Liver (tissue), 8 donors: ENCODE measurements at regions not wholly inside any gene's neighbourhood (a gene's known extent, or its start where the extent isn't known, plus 50 kb on each side); places are given as distances from the start of the nearest gene placed in this dataset.

Experiments used
- DNase-seq: peaks from one replicate; pipeline ENCODE4 v3.0.0-alpha.2; 2017; ENCODE audit warnings: low spot score
- H3K27ac ChIP-seq, 2 donors: one replicate each; pipeline ENCODE4 v1.7.0; 2013; ENCODE audit warnings: inconsistent platforms in 2 of 2, low read length in 2 of 2, control low read depth in 1 of 2, low read depth in 1 of 2, mild to moderate bottlenecking in 1 of 2
- H3K27me3 ChIP-seq, 4 donors: one replicate each; pipeline versions ENCODE4 v1.6.1 to v1.7.0; 2013; ENCODE audit warnings: low read length in 3 of 4, inconsistent platforms in 1 of 4, mild to moderate bottlenecking in 1 of 4, moderate library complexity in 1 of 4; ENCODE audit not compliant: control insufficient read depth in 4 of 4, insufficient read depth in 4 of 4
- H3K36me3 ChIP-seq, 4 donors: one replicate each; pipeline versions ENCODE4 v1.6.1 to v1.7.0; 2013; ENCODE audit warnings: low read length in 3 of 4, mild to moderate bottlenecking in 3 of 4, low read depth in 1 of 4, moderate library complexity in 1 of 4; ENCODE audit not compliant: control insufficient read depth in 4 of 4, insufficient read depth in 3 of 4
- H3K4me1 ChIP-seq, 4 donors: one replicate each; pipeline versions ENCODE4 v1.6.1 to v1.7.0; 2013; ENCODE audit warnings: low read length in 3 of 4, mild to moderate bottlenecking in 3 of 4, moderate library complexity in 1 of 4; ENCODE audit not compliant: control insufficient read depth in 4 of 4, insufficient read depth in 4 of 4
- H3K4me3 ChIP-seq, 3 donors: one replicate each; pipeline versions ENCODE4 v1.6.1 to v1.7.0; 2013; ENCODE audit warnings: low read length in 3 of 3, control low read depth in 1 of 3, low read depth in 1 of 3, mild to moderate bottlenecking in 1 of 3
- H3K9ac ChIP-seq, 2 donors: one replicate each; pipeline ENCODE4 v1.7.0; 2013; ENCODE audit warnings: low read length in 2 of 2, mild to moderate bottlenecking in 2 of 2, moderate library complexity in 2 of 2, control low read depth in 1 of 2, low read depth in 1 of 2
- H3K9me3 ChIP-seq, 4 donors: one replicate each; pipeline versions ENCODE4 v1.6.1 to v1.7.0; 2013; ENCODE audit warnings: low read length in 3 of 4; ENCODE audit not compliant: control insufficient read depth in 4 of 4
- CTCF ChIP-seq: fragments of 150-350 bp; IDR thresholded peaks from 2 replicates; pipeline ENCODE4 v1.5.1; 2017; ENCODE audit warnings: improper control_type of control experiment, low read depth, low read length; ENCODE audit not compliant: missing input control
- EGR1 ChIP-seq, 2 donors: IDR thresholded peaks; 2 replicates each; pipeline ENCODE4 v1.6.1; 2016 to 2018; ENCODE audit warnings: antibody characterized with exemption in 2 of 2, low read depth in 2 of 2
- FOXA1 ChIP-seq: IDR thresholded peaks from 2 replicates; pipeline ENCODE4 v1.6.1; 2016; ENCODE audit warnings: antibody characterized with exemption
- GABPA ChIP-seq, 2 donors: IDR thresholded peaks in 1 of 2; conservative IDR thresholded peaks in 1 of 2; 2 replicates each; pipeline ENCODE4 v1.6.1; 2016; ENCODE audit warnings: antibody characterized with exemption in 2 of 2, mild to moderate bottlenecking in 1 of 2, moderate library complexity in 1 of 2
- HNF4A ChIP-seq, 2 donors: conservative IDR thresholded peaks; 2 replicates each; pipeline ENCODE4 v1.6.1; 2016; ENCODE audit warnings: antibody characterized with exemption in 2 of 2, mild to moderate bottlenecking in 2 of 2
- HNF4G ChIP-seq: IDR thresholded peaks from 2 replicates; pipeline ENCODE4 v1.6.1; 2016; ENCODE audit warnings: antibody characterized with exemption
- JUND ChIP-seq, 2 donors: IDR thresholded peaks; 2 replicates each; pipeline ENCODE4 v1.6.1; 2016; ENCODE audit warnings: antibody characterized with exemption in 2 of 2
- MAX ChIP-seq: IDR thresholded peaks from 2 replicates; pipeline ENCODE4 v1.6.1; 2016; ENCODE audit warnings: antibody characterized with exemption
- NR2F2 ChIP-seq: IDR thresholded peaks from 2 replicates; pipeline ENCODE4 v1.6.1; 2016; ENCODE audit warnings: antibody characterized with exemption
- RAD21 ChIP-seq, 2 donors: IDR thresholded peaks; 2 replicates each; pipeline ENCODE4 v1.6.1; 2016; ENCODE audit warnings: antibody characterized with exemption in 2 of 2, mild to moderate bottlenecking in 2 of 2
- RXRA ChIP-seq, 2 donors: IDR thresholded peaks; 2 replicates each; pipeline ENCODE4 v1.6.1; 2017 to 2018; ENCODE audit warnings: antibody characterized with exemption in 2 of 2, mild to moderate bottlenecking in 1 of 2
- SP1 ChIP-seq: IDR thresholded peaks from 2 replicates; pipeline ENCODE4 v1.6.1; 2018; ENCODE audit warnings: antibody characterized with exemption, mild to moderate bottlenecking
- TAF1 ChIP-seq: conservative IDR thresholded peaks from 2 replicates; pipeline ENCODE4 v1.6.1; 2016; ENCODE audit warnings: antibody characterized with exemption, mild to moderate bottlenecking
- YY1 ChIP-seq: IDR thresholded peaks from 2 replicates; pipeline ENCODE4 v1.6.1; 2016; ENCODE audit warnings: antibody characterized with exemption, mild to moderate bottlenecking
- WGBS: extraction: QIAGEN DNeasy Blood & Tissue Kit; methylation state at CpG from one replicate; pipeline ENCODE4 v1.1.7; 2013; 5-methylcytosine and 5-hydroxymethylcytosine counted together
- TF ChIP-seq, protein P1 (sequence below): IDR thresholded peaks from 2 replicates; pipeline ENCODE4 v1.6.1; 2016; ENCODE audit warnings: antibody characterized with exemption
- TF ChIP-seq, protein P2 (sequence below): IDR thresholded peaks from 2 replicates; pipeline ENCODE4 v1.6.1; 2016; ENCODE audit warnings: antibody characterized with exemption, mild to moderate bottlenecking
- donor health status: healthy.
- donor health status: healthy.
- donor health status: healthy.
- donor health status: healthy.
- donor health status: healthy.

GRCh38 chr6:167219967-167220512, 62.3 kb upstream of the GPR31 start:
- Histone ChIP-seq H3K27me3 (no peaks in the 10 kb centered on the region), H3K27ac (no peak overlapping the region), H3K4me1 (peaks cover 0 to 13% (median 6%) of the 10 kb centered on the region in 4 donors), H3K9ac (no peak overlapping the region), H3K4me3 (no peak overlapping the region), H3K36me3 (no peaks in the 10 kb centered on the region), H3K9me3 (no peaks in the 10 kb centered on the region)
- TF ChIP-seq RXRA (IDR thresholded peaks at IDR 0.05): no peak
- peak in 1 of 2 donors; percentile 36 for TF ChIP-seq HNF4A (conservative IDR thresholded peaks at IDR 0.05)
- TF ChIP-seq EGR1 (IDR thresholded peaks at IDR 0.05; ENCODE audit: low read depth in 2 of 2): no peak
- no peak for TF ChIP-seq HNF4G
- peak; percentile 27 for TF ChIP-seq SP1
- no peak for TF ChIP-seq CTCF
- no peak for TF ChIP-seq NR2F2
- no peak for TF ChIP-seq MAX
- DNase-seq: no peak
- WGBS: 72% methylated on average over 19 of the region's 19 CpGs

DNA sequence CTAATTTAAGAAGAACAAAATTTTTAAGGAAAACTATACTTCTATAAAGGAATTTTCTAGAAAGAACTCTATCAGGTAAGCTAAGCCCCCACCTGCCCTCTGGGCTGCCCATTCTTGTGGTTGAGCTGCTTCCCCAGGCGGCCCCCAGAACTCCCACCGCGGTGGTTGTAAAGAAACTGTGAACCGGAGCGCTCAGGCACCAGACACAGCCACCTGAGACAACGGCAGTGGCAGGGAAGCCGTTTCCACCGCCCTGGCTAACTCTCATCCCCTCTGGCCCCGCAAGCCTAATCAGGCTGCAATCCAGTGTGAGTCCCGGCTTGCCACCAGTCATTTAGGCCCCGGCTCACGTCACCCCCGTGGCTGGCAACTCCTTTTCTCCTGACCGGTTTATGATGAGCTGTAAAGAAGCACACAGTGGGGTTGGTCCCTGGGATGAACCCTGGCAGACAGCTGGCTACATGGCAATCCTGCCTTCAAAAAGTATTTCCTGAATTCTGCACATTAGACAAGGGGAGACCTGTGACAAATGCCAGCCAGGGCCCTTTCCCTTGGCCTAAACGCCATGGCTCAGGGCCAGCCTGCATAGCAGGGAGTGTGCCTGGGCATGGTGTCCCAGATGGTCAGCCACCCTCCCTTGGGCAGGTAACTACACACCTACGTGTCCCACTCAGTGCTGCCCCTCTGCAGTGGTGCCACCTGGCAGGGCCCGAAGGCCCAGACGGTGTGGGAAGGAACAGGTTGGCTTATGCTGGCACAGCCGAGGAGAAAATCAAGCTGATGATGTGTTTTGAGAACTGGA, 63.8 kb upstream of the GPR31 start:
- no peak overlapping the region for H3K9ac ChIP-seq
- no peaks in the 10 kb centered on the region for H3K27me3 ChIP-seq
- 89% methylated on average over 19 of the region's 19 CpGs for WGBS
- no peak for DNase-seq
- peaks cover 0 to 11% (median 5%) of the 10 kb centered on the region in 4 donors for H3K4me1 ChIP-seq
- no peak overlapping the region for H3K27ac ChIP-seq
- TF ChIP-seq YY1 (no peak), RXRA (IDR thresholded peaks at IDR 0.05) (no peak), JUND (IDR thresholded peaks at IDR 0.05) (no peak), MAX (no peak), HNF4G (no peak), NR2F2 (no peak), GABPA (IDR thresholded peaks at IDR 0.05 in 1 of 2, conservative IDR thresholded peaks at IDR 0.05 in 1 of 2) (no peak), SP1 (no peak), RAD21 (IDR thresholded peaks at IDR 0.05) (no peak), EGR1 (IDR thresholded peaks at IDR 0.05; ENCODE audit: low read depth in 2 of 2) (no peak), FOXA1 (no peak), TAF1 (no peak), CTCF (no peak)
- TF ChIP-seq, protein P1, sequence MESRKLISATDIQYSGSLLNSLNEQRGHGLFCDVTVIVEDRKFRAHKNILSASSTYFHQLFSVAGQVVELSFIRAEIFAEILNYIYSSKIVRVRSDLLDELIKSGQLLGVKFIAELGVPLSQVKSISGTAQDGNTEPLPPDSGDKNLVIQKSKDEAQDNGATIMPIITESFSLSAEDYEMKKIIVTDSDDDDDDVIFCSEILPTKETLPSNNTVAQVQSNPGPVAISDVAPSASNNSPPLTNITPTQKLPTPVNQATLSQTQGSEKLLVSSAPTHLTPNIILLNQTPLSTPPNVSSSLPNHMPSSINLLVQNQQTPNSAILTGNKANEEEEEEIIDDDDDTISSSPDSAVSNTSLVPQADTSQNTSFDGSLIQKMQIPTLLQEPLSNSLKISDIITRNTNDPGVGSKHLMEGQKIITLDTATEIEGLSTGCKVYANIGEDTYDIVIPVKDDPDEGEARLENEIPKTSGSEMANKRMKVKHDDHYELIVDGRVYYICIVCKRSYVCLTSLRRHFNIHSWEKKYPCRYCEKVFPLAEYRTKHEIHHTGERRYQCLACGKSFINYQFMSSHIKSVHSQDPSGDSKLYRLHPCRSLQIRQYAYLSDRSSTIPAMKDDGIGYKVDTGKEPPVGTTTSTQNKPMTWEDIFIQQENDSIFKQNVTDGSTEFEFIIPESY: no peak
- TF ChIP-seq, protein P2, sequence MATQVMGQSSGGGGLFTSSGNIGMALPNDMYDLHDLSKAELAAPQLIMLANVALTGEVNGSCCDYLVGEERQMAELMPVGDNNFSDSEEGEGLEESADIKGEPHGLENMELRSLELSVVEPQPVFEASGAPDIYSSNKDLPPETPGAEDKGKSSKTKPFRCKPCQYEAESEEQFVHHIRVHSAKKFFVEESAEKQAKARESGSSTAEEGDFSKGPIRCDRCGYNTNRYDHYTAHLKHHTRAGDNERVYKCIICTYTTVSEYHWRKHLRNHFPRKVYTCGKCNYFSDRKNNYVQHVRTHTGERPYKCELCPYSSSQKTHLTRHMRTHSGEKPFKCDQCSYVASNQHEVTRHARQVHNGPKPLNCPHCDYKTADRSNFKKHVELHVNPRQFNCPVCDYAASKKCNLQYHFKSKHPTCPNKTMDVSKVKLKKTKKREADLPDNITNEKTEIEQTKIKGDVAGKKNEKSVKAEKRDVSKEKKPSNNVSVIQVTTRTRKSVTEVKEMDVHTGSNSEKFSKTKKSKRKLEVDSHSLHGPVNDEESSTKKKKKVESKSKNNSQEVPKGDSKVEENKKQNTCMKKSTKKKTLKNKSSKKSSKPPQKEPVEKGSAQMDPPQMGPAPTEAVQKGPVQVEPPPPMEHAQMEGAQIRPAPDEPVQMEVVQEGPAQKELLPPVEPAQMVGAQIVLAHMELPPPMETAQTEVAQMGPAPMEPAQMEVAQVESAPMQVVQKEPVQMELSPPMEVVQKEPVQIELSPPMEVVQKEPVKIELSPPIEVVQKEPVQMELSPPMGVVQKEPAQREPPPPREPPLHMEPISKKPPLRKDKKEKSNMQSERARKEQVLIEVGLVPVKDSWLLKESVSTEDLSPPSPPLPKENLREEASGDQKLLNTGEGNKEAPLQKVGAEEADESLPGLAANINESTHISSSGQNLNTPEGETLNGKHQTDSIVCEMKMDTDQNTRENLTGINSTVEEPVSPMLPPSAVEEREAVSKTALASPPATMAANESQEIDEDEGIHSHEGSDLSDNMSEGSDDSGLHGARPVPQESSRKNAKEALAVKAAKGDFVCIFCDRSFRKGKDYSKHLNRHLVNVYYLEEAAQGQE: no peak
- H3K9me3 ChIP-seq: no peaks in the 10 kb centered on the region
- no peaks in the 10 kb centered on the region for H3K36me3 ChIP-seq
- no peak overlapping the region for H3K4me3 ChIP-seq
